ENCODE measurements at regions not wholly inside any gene's neighbourhood (a gene's known extent, or its start where the extent isn't known, plus 50 kb on each side); places are given as distances from the start of the nearest gene placed in this dataset.

DNA sequence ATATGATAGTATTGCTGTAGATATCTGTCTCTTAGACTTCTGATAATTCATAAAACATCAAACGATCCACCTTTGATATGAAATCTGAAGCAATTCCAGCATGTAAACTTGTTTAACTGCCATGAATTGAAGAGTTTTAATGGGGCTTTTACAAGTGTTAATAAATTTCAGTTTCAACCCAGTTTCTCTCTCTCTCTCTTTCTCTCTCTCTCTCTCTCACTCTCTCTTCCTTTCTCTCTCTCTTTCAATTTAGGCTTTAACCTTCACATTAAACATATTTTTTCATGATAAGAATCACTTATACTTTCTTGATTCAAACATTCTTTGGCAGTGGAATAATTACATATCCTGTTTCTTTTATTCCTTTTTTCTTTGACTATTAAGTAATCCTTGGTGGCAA lies 296.1 kb downstream of the EPHA4 start:
- DNase-seq, result no peak

DNA sequence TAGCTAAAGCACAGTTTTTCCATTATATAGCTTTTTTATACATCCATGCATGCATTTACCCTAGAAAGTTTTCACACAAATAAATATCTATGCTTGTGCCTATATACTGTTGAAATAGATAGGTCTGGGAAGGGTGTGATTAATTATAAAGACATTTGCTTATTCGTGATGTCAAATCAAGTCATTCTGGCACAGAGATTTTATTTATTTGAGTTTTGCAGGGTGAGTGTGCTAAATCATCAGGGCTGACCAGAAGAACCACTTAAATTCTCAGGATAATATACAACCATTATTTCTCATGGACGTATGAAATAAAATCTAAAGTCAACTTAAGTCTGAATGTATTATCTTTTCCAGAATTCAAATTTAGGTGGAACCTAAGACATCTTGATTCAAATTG lies 295.5 kb downstream of the EPHA4 start:
- no peak for DNase-seq

DNA sequence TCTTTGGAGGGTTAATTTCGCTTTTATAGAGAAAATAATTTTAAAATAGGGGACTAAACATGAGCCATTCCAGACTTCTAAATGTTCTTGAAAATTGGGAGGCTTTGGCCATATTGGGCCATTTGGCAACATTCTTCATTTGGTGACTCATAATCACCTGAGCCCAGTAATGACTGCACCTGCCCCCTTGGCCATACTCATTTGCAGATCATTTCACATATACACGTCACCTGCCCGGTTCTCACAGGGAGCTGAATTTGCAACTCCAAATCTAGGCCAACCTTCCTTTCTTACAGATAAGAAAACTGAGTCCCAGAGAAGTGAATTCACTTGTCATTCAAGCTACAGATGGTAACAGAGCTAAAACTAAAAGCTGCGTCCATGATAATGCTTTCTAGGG lies 289.7 kb downstream of the EPHA4 start:
- no peak for DNase-seq

DNA sequence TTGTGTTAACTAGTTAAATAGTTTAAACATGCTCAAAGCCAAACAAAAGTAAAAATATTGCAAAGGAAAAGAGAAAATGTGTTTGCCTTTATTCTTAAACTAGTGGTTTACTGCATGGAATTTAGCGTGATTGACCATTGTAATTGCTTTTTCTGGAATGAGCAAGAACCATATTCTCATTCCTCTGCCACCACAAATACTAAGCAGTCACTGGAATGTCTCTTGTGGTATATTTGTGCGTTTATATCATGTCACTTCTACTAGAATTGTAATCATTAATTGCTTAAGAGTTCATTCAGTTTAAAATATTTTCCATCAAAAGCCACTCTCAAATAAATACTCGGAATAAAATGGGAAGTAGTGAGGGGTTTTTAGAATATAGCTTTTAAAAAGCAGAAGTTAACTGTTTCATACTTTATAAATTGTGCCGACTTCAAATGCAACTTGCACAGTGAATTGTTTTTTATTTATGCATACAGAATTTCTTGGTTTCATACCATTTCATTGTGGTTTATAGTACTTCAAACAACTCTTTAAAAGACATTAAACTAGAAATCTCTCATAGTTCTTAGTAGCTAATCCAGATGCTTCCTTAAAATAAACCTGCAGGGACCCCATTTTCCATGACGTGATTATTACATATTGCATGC lies 288.1 kb downstream of the EPHA4 start:
- DNase-seq, result peak; percentile 11

DNA sequence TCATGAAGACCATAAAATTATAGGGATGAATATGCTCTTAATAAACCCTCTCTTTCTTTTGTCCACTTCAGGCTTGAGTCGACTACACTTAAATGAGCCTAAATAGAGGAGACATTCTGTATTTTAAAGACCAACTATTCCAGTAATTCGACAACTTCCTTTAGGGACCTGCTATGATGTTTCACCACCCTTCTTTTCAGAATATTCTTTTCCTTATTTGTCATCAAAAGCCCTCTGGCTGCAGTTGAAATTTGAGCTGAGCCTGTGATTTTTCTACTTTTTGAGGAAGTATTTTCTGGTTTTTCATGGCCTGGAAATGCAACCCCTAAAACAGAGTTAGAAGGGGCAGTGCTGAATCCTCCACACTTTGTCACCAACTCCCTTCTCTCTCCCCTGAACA lies 287.0 kb downstream of the EPHA4 start:
- no peak for DNase-seq

DNA sequence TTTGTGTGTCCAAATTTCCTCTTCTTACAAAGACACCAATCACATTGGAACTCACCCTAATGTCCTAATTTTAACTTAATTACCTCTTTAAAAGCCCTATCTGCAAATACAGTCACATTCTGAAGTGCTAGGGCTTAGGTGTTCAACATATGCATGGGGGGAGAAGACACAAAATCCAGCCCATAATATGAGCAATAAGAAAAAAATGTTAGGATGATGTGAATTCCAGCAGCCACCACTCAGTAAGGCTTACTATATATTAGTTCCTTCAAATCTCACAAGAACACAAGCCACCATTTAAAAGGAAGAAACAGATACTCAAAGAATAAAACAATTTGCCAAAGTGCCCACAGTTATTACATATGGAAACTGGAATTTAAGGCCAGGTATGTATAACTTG lies 285.7 kb downstream of the EPHA4 start:
- no peak for DNase-seq

DNA sequence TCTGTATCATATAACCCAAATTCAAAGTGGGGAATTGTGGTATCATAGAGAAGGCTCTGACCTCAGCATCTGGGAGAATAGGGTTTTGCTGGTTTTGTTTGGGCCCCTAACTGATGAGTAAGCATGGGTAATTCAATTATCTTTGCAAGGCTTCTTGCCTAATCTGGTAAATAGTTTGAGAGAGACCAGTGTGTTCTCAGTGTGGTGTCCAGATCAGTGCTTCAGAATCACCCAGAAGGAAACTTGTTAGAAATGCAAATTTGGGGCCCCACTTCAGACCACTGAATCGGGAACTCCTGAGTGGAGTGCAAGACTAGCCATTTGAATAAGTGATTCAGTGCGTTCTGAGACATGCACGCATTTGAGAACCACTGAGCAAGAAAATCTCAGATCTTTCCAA lies 282.7 kb downstream of the EPHA4 start:
- DNase-seq, result no peak

DNA sequence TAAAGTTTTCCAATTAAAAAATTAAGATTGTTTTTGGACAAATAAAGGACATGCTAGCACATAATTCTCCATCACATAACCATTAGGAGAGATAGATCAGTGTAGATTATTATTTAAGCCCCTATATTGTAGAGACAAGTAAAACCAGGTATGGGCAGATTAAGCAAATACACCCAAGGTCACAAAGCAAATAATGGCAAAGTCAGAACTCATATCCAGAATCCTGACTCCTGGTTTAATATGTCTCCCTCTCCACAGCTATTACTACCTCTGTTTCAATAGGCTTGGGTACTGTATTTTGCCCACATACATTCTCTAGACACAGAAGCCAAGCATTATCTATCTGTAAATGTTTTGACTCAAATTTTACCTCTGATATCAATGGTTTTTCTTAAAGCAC lies 282.3 kb downstream of the EPHA4 start:
- no peak for DNase-seq

DNA sequence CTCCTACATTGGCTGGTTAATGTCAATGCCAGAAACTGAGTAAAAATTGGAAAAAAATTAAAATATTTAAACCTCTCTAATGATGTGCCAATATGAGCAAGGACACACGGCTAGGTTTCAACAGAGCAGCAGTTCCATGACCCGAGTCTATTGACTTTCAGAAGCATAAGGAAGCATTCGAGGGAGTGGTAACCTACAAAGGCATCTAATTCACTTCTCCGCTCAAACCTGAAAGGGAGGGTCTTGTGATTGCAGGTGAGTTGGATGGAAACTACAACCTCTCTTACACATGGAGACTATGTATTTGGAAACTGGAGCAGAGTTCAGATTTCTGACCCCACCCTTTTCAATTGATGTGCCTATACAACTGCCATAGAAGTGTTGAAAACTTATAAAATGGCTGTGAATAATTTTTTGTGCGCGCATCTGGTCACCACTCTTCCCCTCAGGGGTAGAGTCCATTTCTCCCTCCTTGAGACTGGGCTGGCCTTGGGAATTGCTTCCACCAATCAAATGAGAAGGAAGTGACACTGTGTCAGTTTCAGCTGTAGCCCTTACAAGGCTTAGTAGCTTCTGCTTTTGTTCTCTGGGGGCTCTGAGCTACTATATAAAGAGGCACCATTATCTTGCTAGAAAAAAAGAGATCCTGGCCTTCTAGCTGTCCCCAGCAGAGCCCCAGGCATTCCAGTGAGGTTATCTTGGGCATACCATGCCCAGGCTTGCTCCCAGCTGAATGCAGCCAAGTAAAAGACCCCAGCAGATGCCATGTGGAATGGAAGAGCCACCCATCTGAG lies 278.0 kb downstream of the EPHA4 start:
- no peak for DNase-seq

DNA sequence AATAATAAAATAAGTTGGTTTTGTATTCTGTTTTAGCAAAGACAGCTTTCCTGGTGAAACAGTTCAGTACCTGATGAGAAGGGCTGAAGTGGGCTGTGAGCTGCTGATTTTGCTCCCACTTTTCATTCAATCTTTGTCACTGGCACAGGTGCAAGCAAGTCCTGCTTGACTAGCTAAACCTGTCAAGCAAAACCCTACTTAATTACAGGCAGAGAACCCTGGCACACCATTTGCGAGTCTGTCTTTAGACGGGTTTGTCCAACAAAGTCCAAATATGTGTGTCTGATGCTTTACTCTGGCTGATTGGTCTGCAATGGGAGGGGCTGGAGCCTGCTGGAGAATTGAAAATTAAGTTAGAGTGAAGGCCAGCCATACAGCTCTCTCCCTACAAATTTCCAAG lies 267.2 kb downstream of the EPHA4 start:
- DNase-seq, result no peak

DNA sequence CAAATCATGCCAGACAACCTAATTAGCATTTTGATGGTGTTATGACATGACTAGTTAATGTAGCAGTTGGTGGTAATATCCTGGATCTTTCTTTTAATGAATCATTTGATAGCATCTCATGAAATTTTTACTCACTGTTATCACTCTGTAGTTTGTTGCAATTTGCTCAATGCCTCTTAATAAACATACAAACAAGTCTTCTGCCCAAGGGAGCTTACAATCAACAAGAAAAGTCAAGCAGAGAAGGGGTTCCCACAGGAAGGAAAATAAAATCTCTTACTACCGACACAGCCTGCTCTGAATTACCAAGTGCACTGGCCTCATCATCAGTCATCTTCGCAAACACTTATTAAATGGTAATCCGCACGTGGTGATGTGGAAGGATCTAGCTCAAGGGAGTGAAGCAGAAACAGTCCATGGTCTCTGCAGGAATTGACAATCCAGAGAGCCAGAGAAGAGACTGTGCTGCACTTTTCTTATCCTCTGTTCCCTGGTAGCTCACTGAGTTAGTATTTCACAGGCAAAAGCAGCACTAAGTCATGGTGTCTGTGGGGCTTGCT lies 263.5 kb downstream of the EPHA4 start:
- DNase-seq, result peak; percentile 9

DNA sequence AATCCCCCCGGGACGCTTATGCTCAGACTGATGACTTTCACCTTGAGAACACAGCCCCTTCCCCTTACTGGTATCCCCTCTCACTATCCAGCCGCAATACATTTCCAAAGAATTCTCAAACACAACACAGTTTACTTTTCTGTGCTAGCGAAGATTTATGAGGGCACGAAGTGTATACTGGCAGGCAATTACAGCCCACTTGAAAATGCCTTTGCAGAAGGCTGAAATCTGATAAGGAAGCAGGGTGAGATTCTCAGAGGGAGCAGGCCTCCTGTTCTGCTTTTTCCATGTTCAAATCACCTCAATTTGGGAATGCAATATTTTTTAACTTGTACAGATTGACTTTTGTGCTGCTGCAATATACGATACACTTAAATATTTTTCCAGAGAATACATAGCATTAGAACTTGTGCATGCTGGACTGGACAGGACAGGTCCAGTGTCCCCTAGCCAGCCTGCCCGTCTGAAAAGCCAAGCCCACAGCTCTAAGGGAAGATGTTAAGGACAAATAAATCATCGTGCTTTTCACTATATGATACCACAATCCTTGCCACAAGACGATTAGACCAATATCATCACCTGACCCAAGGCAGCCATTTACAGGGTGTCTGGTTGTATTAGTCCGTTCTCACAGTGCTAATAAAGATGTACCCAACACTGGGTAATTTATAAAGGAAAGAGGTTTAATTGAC lies 262.1 kb downstream of the EPHA4 start:
- DNase-seq, result no peak

DNA sequence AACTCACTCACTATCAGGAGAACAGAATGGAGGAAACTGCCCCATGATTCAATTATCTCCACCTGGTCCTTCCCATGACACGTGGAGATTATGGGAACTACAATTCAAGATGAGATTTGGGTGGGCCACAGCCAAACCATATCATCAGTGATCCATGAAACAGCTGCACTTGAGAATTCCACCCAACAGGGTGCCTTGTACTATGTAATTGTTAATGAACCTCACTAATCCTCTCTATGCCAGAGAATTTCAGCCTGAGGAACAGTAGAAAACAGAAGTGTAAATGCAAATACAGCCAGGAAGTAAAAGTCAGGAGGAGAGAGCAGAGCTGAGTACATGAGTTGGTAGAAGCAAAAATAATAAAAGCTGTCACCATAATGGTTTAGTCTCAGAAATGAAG lies 261.4 kb downstream of the EPHA4 start:
- DNase-seq, result peak; percentile 50

DNA sequence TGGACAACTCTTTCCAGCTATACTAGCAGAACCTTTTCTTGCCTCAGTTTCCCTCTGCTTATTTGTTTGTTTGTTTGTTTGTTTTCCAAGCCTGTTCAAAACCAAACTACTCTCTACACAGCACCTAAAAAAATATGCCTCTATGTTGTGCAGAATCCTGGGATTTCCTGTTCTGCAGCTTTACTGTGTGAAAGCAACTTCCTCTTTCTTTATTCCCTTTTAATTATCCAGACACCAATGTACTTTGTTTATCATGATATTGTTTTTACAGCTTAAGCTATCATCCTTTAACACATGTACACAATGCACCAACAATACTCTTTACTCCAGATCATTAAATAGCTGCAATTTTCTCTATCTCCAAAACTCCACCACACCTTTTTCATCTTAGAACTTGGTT lies 259.5 kb downstream of the EPHA4 start:
- DNase-seq, result no peak

DNA sequence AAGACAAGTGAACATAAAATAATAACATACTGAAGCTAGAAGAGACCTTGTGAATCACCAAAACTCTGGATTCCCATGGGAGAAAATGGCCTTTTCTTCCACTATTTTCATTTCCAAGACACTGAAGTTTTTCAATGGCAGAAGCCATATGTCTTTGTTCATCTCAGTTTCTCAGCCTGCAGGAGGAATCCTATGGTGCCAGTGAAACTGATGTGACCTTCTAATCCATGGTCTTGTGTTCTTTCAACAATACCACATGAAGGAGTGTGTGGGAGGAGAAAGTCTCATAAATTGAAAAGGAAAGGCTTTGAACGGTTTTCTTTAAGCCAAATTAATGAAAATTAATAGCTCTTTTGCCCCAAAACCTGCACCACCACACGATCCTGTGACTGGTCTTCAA lies 257.3 kb downstream of the EPHA4 start:
- DNase-seq, result no peak

DNA sequence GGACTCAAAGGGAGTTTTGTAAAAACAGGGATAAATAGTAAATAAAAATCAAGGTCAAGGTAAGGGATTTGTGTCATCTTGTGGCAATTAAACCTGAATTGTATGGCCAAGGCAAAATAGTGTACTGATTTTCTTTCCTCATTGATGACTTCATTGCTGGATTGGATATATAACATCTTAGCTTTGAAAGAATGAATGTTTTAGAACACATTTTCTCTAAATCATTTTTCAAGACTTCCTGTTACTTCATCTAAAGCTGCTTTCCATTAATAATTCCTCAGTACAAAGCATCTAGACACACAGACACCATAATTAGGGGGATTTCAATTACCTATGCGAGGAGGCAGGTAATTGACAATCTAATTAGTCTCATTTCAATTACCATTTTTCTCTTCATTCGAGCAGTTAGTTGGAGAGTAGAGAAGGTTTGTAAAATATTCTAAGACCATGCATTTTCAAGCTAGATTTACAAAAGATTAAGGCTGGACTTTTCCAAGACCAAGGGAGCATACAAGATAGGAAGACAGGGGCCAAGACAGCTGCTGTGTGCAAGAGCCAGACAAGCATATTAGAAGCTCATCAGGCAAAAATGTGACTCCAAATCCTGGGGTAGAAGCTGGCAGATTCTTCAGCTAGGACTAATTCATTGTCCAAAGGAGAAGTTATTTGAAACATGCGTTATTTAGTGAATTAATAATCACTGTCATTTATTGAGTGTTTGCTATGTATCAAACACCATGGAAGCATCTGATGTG lies 253.6 kb downstream of the EPHA4 start:
- DNase-seq, result no peak

DNA sequence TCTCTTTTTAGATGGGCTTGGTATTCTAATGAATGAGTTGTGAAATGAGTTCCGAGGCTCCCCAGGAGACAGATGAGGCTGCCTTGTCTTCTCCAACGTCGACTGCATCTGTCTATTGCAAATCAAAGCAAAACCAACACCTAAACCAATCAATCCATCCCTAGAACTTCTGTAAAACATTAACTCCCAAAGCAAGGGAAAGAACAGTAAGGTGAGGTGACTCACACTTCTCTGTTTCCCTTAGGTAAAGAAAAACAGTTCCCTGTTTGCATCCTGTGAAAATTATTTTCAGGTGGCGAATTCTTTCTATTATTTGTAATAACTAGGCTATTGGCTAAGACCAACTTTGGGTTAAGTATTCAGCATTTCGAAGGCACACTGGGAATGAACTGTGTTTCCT lies 249.4 kb downstream of the EPHA4 start:
- DNase-seq, result no peak

DNA sequence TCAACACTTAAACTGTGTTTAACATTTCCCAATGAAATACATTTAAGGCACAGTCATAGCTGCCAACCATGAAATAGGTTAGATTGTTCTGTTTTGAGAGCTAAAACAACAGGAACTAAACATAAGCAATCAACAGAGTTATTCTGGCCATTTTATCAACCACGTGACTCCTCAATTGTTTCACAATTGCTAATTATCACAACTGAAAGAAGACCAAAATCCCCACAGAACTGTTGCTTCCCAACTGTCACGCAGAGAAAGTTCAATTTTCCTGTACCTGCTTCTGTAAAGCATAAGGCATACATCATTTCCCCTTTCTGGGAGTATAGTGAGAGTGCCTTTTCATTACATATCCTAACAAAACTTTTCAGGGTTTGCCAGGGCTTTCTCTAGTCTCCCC lies 248.6 kb downstream of the EPHA4 start:
- DNase-seq, result no peak

DNA sequence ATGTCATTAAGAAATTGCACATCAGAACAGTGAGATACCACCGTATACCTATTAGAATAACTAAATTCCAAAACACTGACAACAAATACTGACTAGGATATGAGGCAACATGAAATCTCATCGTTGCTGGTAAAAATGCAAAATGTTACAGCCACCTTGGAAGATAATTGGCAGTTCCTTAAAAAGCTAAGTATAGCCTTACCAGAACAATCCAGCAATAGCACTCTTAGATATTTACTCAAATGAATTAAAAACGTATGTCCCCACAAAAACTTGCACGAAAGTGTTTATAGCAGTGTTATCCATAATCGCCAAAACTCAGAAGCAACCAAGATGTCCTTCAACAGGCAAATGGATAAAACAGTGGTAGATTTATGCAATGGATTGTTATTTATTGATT lies 241.7 kb downstream of the EPHA4 start:
- no peak for DNase-seq

DNA sequence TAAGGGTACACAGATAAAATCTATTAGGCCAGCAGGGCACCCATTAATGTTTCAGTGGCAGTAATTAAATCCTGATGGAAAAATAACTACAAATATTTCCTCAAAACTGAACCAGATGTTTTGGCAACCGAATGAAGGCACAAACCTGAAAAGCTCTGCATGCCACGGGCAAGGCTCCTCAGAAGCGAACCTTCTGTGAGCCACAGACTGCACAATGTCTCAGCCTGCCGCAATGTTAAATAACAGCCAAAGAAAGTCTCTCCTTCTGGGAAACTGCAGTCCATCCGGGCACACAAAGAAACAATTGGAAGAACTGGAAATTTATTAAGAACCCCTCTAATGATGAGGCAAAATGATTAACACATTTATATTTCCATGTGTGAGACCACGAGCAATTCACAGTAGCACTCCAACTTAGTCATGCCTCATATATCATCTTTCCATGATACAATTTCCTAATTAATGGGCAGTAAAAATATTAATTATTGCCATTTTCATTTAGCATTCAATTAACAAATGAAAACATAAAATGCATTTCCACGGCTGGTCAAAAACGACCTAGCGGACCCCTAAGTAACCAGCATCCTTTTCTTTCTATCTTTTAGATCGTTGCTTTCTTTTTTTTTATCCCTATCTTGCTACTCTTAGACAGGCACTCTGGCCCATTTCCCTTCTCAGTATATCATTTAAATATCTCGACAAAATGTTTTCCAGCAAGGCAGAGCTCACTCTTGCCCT lies 237.5 kb downstream of the EPHA4 start:
- DNase-seq, result peak; percentile 13

DNA sequence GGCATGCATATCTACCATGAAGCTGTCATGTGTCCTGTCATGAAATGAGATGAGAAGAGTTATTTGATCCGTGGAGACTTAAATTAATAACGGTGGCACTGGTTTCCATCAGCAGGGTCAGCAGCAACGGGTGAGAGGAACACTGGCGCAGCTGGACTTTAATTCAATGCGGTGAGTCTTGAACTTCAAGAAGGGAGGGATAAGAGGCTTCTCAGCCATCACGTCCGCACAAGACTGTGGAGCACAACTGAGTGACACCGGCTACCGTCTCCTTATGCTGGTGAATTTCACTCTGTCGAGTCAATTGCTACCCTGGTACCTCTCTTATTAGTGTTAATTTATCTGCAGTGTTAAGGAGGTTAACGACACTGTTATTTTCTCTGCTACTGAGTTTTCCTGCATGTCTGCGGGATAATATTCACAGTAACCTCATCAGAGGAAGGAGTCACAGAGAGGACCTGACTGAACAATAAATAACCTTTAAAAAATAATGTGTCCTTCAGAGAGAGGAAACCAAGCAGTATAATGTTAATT lies 236.8 kb downstream of the EPHA4 start:
- DNase-seq, result peak; percentile 67

DNA sequence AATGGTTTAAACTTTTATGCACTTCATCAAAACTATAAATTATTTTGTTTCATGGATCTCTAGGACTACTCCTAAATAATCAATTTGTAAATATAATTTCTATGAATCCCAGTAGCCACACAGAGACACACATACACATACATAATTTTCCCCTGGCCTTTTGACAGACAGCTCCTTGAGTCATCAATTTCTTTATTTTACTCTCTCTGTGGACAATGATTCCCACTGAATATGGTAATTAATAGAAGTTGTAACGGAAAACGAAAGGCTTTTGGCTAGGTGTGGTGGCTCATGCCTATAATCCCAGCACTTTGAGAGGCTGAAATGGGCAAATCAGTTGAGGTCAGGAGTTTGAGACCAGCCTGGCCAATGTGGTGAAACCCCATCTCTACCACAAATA lies 235.1 kb downstream of the EPHA4 start:
- no peak for DNase-seq
